Nephron (organoid): ENCODE measurements at regions not wholly inside any gene's neighbourhood (a gene's known extent, or its start where the extent isn't known, plus 50 kb on each side); places are given as distances from the start of the nearest gene placed in this dataset.
A peak's percentile ranks its signal among the peaks of the same experiment; 100 is the strongest.

ENCODE experiments used
- H3K27ac Mint-ChIP-seq, 3 experiments: 2 replicates each; pipeline ENCODE4 v1.8.0; 2020; ENCODE audit warnings: mixed read lengths in 3 of 3, mild to moderate bottlenecking in 2 of 3, moderate library complexity in 1 of 3
- H3K27me3 Mint-ChIP-seq: 2 replicates; pipeline ENCODE4 v1.8.0; 2021; ENCODE audit warnings: low read depth, mild to moderate bottlenecking, moderate library complexity, mixed read lengths
- H3K36me3 Mint-ChIP-seq: 2 replicates; pipeline ENCODE4 v1.8.0; 2020; ENCODE audit warnings: low read depth, mixed read lengths
- H3K4me1 Mint-ChIP-seq: 2 replicates; pipeline ENCODE4 v1.8.0; 2020; ENCODE audit warnings: mixed read lengths
- H3K4me3 Mint-ChIP-seq, 3 experiments: 2 replicates each; pipeline ENCODE4 v1.8.0; 2020; ENCODE audit warnings: mild to moderate bottlenecking in 3 of 3, mixed read lengths in 3 of 3, moderate library complexity in 2 of 3
- H3K9me3 Mint-ChIP-seq: 2 replicates; pipeline ENCODE4 v1.8.0; 2020; ENCODE audit warnings: mixed read lengths
- TF ChIP-seq, protein P1 (sequence below), 3 experiments: fragments of 200-600 bp; sonication (generic); IDR thresholded peaks; one replicate each; pipeline ENCODE4 v1.5.0; 2021; ENCODE audit warnings: antibody characterized with exemption in 3 of 3; ENCODE audit not compliant: unreplicated experiment in 3 of 3

DNA sequence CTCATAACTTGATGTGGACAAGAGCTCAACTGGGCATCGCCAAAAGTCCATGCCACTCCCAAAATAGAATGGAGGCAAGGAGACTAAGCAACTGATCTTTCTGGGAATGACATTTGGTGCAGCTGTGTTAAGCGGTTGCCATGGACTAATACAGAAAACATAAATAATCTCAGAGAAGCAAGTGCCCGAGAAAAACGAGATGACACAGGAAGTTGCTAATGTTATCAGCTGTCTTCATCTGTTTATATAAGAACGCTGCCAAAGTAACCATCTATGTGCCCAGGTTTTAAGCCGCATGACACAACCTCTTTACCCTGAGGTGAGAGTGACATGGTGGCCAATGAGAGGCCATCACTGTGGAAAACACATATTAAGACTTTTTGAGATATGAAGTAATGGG is 54.9 kb upstream of the SACS start:
- H3K4me3 Mint-ChIP-seq, result peak overlapping the region in 1 of 3 experiments; percentile 1
- H3K4me1 Mint-ChIP-seq, result peaks cover 27% of the 10 kb centered on the region
- TF ChIP-seq, protein P1, sequence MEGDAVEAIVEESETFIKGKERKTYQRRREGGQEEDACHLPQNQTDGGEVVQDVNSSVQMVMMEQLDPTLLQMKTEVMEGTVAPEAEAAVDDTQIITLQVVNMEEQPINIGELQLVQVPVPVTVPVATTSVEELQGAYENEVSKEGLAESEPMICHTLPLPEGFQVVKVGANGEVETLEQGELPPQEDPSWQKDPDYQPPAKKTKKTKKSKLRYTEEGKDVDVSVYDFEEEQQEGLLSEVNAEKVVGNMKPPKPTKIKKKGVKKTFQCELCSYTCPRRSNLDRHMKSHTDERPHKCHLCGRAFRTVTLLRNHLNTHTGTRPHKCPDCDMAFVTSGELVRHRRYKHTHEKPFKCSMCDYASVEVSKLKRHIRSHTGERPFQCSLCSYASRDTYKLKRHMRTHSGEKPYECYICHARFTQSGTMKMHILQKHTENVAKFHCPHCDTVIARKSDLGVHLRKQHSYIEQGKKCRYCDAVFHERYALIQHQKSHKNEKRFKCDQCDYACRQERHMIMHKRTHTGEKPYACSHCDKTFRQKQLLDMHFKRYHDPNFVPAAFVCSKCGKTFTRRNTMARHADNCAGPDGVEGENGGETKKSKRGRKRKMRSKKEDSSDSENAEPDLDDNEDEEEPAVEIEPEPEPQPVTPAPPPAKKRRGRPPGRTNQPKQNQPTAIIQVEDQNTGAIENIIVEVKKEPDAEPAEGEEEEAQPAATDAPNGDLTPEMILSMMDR (IDR thresholded peaks at IDR 0.05; ENCODE audit: unreplicated experiment in 3 of 3), result no peak
- no peaks in the 10 kb centered on the region for H3K36me3 Mint-ChIP-seq
- H3K27ac Mint-ChIP-seq, result peak overlapping the region in 2 of 3 experiments; percentile 19 to 74
- no peaks in the 10 kb centered on the region for H3K27me3 Mint-ChIP-seq
- peaks cover 9% of the 10 kb centered on the region for H3K9me3 Mint-ChIP-seq

DNA sequence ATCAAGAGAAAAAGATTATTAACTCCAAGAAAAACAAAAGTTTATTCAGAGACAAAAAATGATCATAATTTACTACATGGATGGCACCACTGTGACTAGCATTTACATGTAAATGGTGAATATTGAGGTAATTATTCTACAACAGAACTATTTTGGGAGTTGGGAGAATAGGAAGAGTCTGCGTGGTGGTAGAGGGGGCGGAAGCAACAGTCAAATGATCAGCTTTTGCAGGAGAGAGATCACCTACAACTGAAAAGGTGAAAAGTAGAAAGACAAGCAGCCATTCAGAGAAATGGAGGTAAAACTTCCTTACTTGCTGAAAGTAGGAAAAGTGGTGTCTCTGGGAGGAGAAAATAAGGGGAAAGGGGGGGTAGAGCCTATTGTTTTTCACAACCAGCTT is 62.8 kb upstream of the SACS start:
- Mint-ChIP-seq H3K9me3 (no peaks in the 10 kb centered on the region), H3K4me3 (no peak overlapping the region), H3K27me3 (peaks cover 7% of the 10 kb centered on the region), H3K4me1 (peaks cover 51% of the 10 kb centered on the region), H3K36me3 (no peaks in the 10 kb centered on the region), H3K27ac (peak overlapping the region in 1 of 3 experiments; percentile 2)
- TF ChIP-seq, protein P1 (IDR thresholded peaks at IDR 0.05; ENCODE audit: unreplicated experiment in 3 of 3), result no peak

DNA sequence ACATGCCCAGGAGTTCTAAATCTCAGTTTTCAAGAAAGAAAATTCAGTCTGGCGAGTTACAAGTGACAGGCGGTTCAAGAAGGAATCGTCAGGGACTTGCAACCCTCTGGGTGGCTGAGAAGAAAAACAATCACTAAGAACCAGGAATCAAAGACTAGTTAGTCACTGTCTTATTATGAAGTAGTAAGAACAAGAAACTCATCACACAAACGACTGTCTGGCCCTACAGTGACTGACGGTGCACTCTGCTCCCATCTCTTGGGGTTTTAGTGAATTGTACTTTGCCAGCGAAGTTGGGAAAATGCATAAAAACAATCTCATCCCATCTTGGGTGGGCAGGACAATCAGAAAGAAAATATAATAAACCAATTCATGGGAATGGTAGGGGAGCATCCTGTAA is 63.7 kb upstream of the SACS start:
- Mint-ChIP-seq H3K27me3 (peaks cover 7% of the 10 kb centered on the region), H3K9me3 (no peaks in the 10 kb centered on the region), H3K4me1 (peaks cover 53% of the 10 kb centered on the region), H3K4me3 (no peak overlapping the region), H3K36me3 (no peaks in the 10 kb centered on the region), H3K27ac (peak overlapping the region; percentile 27 to 33 (median 28))
- TF ChIP-seq, protein P1 (IDR thresholded peaks at IDR 0.05; ENCODE audit: unreplicated experiment in 3 of 3), result no peak

DNA sequence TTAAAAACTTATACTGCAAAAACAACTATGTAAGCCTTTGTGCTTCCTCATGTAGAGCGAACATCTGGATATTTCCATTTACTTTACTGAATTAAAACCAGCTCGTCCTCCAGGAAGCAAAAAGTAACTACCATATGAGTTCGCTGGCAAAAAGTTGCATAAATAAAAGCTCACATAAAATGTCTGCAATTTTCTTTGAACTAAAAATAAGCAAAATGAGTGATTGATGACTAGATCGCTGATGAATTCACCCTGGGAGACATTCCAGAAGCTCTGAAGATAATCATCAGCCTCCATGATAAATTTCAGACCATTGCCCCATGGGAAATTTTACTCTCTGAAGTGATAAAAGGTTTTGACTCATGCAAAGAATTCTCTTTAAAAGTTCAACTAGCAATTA is 67.3 kb upstream of the SACS start:
- Mint-ChIP-seq H3K9me3 (no peaks in the 10 kb centered on the region), H3K27me3 (peaks cover 4% of the 10 kb centered on the region), H3K4me3 (peak overlapping the region in 1 of 3 experiments; percentile 20), H3K4me1 (peaks cover 63% of the 10 kb centered on the region), H3K27ac (peak overlapping the region; percentile 59 to 75 (median 70)), H3K36me3 (no peaks in the 10 kb centered on the region)
- TF ChIP-seq, protein P1 (IDR thresholded peaks at IDR 0.05; ENCODE audit: unreplicated experiment in 3 of 3), result no peak

DNA sequence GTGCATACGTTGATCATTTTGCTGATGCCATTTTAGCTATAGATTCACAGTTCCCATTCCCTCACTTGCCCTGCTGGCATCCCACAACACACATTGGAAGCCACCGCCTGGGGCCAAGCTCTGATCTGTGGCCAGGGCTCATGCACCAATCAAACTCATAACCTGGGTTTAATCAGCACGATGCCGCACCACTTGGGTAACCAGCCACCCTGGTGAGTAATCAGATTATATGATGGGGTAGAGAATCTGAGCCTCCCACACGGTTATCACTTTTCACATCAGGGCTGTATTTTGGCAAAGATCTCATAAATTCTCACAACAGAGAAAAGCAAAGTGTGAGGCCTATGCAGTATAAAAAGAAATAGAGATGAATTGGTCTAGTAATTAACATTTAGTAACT is 66.0 kb upstream of the TNFRSF19 start:
- Mint-ChIP-seq H3K4me1 (peaks cover 52% of the 10 kb centered on the region), H3K27ac (peak overlapping the region in 1 of 3 experiments; percentile 82), H3K9me3 (no peaks in the 10 kb centered on the region), H3K27me3 (peaks cover 4% of the 10 kb centered on the region), H3K36me3 (no peaks in the 10 kb centered on the region), H3K4me3 (no peak overlapping the region)
- TF ChIP-seq, protein P1 (IDR thresholded peaks at IDR 0.05; ENCODE audit: unreplicated experiment in 3 of 3), result no peak

DNA sequence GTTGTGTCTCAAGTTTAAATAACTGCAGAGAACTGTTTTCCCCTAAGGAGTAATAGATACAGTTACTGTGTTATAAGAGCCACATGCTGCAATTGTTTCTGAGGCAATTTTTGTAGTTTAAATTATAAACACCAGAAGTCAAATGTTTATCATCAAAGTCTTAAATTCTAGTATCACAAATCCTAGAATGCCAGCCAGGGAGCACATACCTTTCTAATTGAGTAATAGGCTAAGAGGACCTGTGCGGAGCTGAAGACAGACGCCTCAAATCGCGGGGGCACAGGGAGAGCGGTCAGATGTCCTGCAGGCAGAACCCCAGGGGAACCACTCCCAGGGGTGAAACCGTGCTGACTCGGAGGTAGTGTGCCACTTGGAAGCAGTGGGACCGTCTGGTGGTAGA is 65.2 kb upstream of the TNFRSF19 start:
- peaks cover 43% of the 10 kb centered on the region for H3K4me1 Mint-ChIP-seq
- H3K27me3 Mint-ChIP-seq, result peaks cover 4% of the 10 kb centered on the region
- no peaks in the 10 kb centered on the region for H3K9me3 Mint-ChIP-seq
- H3K4me3 Mint-ChIP-seq, result no peak overlapping the region
- TF ChIP-seq, protein P1 (IDR thresholded peaks at IDR 0.05; ENCODE audit: unreplicated experiment in 3 of 3), result no peak
- H3K27ac Mint-ChIP-seq, result peak overlapping the region; percentile 49 to 91 (median 82)
- no peaks in the 10 kb centered on the region for H3K36me3 Mint-ChIP-seq
